ENCODE measurements at regions not wholly inside any gene's neighbourhood (a gene's known extent, or its start where the extent isn't known, plus 50 kb on each side); places are given as distances from the start of the nearest gene placed in this dataset.
"Not testable (repeated sequence)": the region's sequence is repeated elsewhere in the genome, so short reads cannot be mapped to it uniquely, and the experiment has no call there.

- DNase-seq (ENCODE audit: low read depth) = no peak
Observed at GRCh38 chr3:74832925-74833324, 218.5 kb upstream of the CNTN3 start.

DNA sequence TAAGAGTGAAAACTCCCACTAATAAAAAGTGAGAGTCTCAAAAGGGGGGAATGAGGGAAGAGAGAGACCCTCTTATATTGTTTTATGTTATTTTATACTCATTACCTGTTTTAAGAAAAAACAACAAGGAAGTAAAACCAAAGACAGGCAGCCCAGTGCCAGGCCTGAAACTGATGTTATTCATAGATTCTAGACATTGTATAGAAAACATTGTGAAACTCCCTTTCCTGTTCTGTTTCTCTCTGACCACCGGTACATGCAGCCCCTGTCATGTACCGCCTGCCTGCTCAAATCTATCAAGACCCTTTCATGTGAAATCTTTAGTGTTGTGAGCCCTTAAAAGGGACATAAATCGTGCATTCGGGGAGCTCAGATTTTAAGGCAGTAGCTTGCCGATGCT, 216.4 kb upstream of the CNTN3 start:
- DNase-seq (ENCODE audit: low read depth) = not testable (repeated sequence)

- DNase-seq (ENCODE audit: low read depth) = not testable (repeated sequence)
Observed at GRCh38 chr3:74825404-74825803, 210.9 kb upstream of the CNTN3 start.

- DNase-seq (ENCODE audit: low read depth) = no peak
Observed at GRCh38 chr3:74824366-74824765, 209.9 kb upstream of the CNTN3 start.

GRCh38 chr3:74814181-74814580, 199.7 kb upstream of the CNTN3 start:
- DNase-seq (ENCODE audit: low read depth) = no peak

GRCh38 chr3:74812756-74813155, 198.3 kb upstream of the CNTN3 start:
- DNase-seq (ENCODE audit: low read depth) = no peak

DNA sequence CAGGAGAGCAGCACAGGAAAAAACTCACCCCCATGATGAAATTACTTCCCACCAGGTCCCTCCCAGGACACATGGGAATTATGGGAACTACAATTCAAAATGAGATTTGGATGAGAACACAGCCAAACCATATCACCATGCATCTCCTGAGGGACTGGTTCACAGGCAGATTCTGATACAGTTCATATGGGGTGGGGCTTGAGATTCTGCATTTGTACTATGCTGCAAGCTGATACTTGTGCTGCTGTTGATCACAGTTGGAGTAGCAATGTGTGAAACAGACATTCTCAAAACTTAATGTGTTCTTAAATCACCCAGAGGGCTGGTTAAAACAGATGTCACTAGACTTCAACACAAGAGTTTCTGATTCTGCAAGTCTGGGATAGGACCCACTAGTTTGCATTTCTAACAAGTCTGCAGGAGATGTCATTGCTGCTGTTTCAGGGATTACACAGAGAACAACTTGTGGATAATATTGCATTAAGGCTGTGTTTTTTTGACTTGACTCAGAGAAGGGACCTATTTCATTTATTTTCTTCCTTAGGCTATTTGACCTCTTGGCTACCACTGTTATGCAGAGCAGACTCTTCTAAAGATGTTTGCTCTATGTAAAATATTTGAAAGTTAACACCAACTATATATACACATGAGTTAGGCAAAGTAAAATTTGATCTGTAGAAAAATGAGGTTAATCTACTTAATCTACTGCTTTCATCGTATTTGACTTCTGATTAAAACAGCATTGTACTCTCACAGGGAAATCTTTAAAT, 194.2 kb upstream of the CNTN3 start:
- no peak for DNase-seq (ENCODE audit: low read depth)

- no peak for DNase-seq (ENCODE audit: low read depth)
Observed at GRCh38 chr3:74801924-74802323, 187.5 kb upstream of the CNTN3 start.

GRCh38 chr3:74789111-74789510, 174.7 kb upstream of the CNTN3 start:
- peak; percentile 14 for DNase-seq (ENCODE audit: low read depth)

GRCh38 chr3:74787011-74787410, 172.6 kb upstream of the CNTN3 start:
- no peak for DNase-seq (ENCODE audit: low read depth)

GRCh38 chr3:74771401-74771800, 156.9 kb upstream of the CNTN3 start:
- no peak for DNase-seq (ENCODE audit: low read depth)

GRCh38 chr3:74768010-74768409, 153.6 kb upstream of the CNTN3 start:
- DNase-seq (ENCODE audit: low read depth) = no peak

DNA sequence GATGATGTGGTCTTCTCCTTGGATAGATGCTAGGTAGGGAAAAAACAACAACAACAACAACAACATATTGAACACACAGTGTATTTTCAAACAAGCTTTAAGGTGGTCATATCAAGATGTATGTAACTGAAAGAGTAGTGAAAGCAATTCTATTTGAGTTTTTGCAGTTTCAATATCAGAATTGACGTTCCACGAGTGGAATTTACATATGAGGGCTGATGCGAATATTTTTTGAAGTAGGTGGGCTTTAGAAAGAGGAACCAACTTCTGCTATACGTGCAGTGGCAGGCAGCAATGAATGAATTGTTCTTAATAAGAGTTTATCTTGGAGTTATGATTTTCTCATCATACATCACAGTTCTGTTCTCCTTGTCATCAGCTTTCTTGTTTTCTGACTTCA, 151.9 kb upstream of the CNTN3 start:
- no peak for DNase-seq (ENCODE audit: low read depth)

GRCh38 chr3:74763830-74764229, 149.4 kb upstream of the CNTN3 start:
- no peak for DNase-seq (ENCODE audit: low read depth)

DNA sequence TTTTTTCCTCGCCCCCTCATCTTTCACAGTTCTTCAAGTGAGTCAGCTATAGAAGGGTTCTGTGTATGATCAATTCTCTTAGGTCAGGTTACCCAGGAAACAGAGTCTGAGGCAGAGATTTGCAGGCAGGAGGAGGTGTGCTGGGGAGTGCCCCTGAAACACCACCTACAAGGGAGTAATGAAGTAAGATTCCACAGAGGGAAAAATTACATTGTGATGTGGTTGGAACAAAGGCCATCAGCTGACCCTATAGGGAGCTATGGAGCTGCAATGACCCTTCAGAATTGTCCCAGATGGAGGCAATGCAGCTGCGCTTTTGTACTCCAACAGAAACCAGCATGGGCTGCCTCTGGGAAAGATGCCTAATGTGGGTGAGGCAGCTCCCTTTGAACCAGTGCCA, 142.2 kb upstream of the CNTN3 start:
- no peak for DNase-seq (ENCODE audit: low read depth)

DNA sequence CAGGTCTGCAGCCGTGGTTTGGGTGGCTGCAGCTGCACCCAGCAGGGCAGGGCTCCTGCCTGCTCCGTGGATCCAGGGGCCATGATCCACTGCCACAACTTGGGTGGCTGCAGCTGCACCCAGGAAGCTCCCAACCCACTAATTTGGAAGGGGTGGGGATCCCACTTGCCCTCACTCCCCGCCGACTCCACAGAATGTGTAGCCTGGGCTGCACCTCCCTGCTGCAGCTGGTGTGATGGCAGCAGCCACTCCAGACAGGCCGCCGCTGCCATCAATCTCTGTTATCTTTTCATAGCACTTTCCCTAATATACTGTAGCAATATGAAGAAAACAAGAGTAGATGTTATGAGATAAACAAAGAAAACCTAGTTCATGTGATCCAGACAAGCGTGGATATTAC, 137.8 kb upstream of the CNTN3 start:
- DNase-seq (ENCODE audit: low read depth) = no peak

GRCh38 chr3:74751775-74752174, 137.3 kb upstream of the CNTN3 start:
- DNase-seq (ENCODE audit: low read depth) = no peak

DNA sequence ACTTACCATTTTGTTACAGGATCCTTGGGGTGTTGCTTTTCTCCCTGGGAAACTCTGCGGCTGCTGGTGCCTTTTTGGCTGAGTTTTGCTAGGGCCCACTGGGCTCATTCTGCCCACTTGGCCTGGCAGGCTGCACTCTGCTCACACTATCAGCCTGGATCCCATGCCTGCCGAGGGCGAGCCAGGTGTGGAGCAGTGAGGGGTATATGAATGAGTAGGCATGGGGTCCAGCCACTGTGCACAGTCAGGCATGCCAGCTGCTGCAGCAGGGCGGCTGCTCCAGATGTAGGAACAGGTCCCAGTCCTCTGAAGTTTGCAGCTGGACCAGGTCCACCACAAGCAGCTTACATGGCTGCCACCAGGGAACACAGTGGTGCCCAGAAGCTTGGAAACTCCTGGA, 136.4 kb upstream of the CNTN3 start:
- DNase-seq (ENCODE audit: low read depth) = no peak

GRCh38 chr3:74739242-74739641, 124.8 kb upstream of the CNTN3 start:
- DNase-seq (ENCODE audit: low read depth) = no peak

DNA sequence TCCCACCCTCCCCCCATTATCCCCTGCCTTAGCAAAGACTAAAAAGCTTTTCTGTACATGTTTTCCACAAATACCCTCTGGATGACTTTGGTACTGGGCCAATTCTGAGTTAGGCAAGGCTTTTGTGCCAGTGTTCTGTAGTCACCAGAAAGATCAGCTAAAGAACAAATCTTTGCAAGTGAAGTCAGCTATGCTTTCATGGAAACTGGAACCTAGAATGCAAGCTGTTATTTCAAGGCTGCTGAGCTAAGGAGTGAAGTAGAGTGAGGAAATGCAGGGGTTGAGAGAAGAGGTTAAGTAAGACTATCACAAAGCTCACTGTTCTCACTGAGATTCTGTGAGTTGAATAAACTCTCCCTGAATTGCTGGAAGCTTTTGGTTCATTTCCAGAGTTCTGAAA, 107.8 kb upstream of the CNTN3 start:
- DNase-seq (ENCODE audit: low read depth) = no peak

- DNase-seq (ENCODE audit: low read depth) = no peak
Observed at GRCh38 chr3:74713977-74714376, 99.5 kb upstream of the CNTN3 start.

- DNase-seq (ENCODE audit: low read depth) = no peak
Observed at GRCh38 chr3:74711913-74712512, 97.6 kb upstream of the CNTN3 start.

- DNase-seq (ENCODE audit: low read depth) = no peak
Observed at GRCh38 chr3:74709951-74710350, 95.5 kb upstream of the CNTN3 start.
